GM12892 (cell line): ENCODE measurements at regions not wholly inside any gene's neighbourhood (a gene's known extent, or its start where the extent isn't known, plus 50 kb on each side); places are given as distances from the start of the nearest gene placed in this dataset.

Experiments used
- POLR2AphosphoS5 ChIP-seq: IDR thresholded peaks from 2 replicates; pipeline ENCODE4 v1.6.1; 2011; ENCODE audit warnings: low read depth, low read length, control low read depth
- TAF1 ChIP-seq: IDR thresholded peaks from 2 replicates; pipeline ENCODE4 v1.6.1; 2011; ENCODE audit warnings: low read depth, mild to moderate bottlenecking, control low read depth, low read length, borderline replicate concordance

- TF ChIP-seq TAF1, result no peak
- no peak for TF ChIP-seq POLR2AphosphoS5
Measured at GRCh38 chr17:13332207-13332606, 269.5 kb downstream of the HS3ST3A1 start.
